Activated naive CD4-positive, alpha-beta T cell treated with Interleukin-2 at 50 U/mL for 16 hours (primary cell): ENCODE measurements at regions not wholly inside any gene's neighbourhood (a gene's known extent, or its start where the extent isn't known, plus 50 kb on each side); places are given as distances from the start of the nearest gene placed in this dataset.

Source experiments
- DNase-seq: peaks from one replicate; pipeline ENCODE4 v3.0.0-alpha.2; 2020

DNA sequence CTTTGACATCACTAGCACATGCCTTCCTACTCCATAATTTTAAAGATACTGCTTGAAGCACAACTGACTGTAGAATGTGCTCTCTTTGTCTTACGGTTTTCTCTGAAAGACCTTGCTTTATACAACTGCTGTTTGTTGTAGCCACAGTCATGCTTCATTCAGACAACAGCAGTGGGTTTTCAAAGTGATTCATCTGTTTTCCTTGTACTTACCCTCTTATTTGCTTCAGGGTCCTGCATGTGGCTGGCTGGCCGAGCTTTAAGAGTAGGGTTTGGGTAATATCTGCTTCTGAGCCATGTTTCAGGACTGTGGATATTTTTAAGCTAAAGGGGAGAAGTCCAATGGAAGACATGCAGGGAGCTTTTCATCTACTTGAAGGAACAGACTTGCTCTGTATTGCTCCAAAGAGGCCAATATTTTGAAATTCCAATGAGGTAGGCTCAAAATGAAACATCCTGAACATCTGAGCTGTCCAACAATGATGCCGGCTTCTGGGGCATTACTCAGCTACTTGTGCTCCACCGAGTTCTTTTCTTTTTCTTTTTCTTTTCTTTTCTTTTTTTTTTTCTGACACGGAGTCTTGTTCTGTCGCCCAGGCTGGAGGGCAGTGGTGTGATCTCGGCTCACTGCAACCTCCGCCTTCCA lies 160.2 kb upstream of the SGK1 start:
- no peak for DNase-seq

DNA sequence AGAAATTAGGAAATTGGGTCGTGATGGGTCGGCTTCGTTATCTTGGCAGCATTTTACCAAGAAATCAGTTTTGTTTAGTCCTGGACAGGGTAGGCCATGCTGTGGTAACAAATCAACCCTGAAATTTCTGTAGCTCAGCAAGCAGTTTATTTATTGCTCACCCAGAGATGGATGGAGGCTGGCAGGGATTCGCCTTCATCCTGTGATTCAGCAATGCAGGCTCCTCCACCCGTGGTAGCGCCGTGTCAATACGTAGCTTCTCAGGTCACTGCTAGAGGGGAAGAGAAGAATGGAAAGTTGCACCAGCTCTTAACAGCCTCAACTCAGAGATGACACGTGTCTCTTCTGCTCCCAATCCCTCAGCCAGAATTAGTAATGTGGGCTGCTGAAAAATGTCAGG lies 157.0 kb upstream of the SGK1 start:
- no peak for DNase-seq

DNA sequence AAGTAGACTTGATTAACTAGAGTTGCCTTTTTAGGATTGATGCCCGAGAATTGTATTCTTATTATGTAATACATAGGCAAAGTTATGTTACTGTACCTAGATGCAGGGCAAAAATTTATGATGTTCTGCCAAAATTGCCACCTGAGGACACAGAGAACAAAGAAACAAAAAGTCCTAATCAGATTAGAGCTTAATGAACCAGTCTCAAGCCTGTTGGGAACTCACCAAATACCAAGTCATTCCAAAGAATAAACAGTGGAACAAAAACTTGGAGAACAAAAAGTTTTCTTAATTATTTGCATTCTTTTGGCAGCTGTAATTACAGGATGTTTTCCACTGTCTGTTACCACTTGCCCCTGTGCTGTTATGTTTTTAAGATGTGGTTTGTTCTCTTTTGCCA lies 154.7 kb upstream of the SGK1 start:
- no peak for DNase-seq

DNA sequence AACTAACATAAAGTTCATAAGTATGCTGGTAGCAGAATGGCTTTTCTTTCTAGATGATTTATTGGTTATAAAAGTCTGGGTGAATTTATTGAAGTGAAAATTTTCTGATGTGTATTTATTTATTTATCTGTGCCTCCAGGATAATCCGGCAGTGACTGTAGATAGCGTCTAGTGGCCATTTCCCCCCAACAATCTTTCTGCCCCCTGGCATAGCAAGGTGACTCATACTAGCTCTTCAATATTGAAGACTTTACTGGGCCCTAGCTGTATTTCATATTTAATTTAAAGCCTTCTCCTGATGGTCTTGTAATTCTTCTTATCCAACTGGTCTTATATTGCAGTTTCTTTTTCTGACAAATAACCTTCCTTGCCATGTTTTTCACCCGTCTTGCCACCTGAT lies 154.1 kb upstream of the SGK1 start:
- no peak for DNase-seq

DNA sequence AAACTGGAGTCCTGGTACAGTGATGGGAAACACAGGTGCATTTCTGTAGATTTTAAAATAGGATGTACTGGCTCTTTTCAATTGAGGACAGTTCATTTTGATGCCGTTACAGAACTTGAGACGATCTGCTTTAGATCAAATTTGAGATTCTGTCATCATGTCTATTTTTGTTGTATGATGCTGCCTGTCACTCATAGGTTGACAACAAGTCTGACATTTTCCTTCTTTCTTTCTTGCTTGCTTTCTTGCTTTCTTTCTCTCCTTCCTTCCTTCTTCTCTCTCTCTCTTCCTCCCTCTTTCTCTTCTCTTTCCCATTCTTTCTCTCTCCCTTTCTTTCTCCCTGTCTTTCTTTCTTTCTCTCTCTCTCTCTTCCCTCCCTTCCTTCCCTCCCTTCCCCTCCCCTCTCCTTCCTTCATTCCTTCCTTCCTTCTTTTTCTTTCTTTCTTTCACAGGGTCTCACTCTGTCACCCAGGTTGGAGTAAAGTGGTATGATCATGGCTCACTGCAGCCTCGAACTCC lies 152.6 kb upstream of the SGK1 start:
- DNase-seq, result no peak

DNA sequence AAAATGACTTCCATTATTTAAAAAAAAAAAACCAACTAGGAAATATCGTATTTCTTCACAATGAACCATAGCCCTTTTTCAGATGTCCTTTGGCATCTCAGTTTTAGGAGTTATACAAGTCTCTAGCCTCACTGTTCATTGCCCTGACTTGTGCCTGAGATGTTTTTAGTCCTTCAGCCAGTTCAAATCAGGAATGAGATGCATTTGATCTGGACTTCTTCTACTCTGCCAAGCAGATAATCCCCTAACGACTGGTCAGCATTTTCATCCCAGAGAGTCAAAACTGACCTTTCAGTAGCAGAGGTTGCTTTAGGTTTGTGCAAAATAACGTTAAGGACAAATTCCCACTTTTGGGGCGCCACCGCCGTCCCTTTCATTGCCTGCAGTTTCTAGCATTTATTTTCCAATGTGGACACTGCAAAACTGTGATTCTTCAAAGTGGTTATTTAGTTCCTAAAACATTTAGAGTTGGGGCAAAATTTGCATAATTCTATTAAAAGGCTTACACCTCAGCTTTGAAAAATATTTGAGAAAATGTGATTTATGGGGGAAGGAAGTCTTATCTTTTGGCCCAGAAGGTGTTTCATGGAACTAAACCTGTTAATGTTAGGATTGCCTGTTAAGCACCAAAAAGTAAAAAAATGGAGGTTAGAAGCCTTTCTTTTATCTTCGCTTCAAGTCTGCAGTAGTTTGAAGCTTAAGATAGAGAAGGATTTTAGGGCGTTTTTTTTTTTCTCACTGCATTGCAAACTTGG lies 152.0 kb upstream of the SGK1 start:
- DNase-seq, result no peak

DNA sequence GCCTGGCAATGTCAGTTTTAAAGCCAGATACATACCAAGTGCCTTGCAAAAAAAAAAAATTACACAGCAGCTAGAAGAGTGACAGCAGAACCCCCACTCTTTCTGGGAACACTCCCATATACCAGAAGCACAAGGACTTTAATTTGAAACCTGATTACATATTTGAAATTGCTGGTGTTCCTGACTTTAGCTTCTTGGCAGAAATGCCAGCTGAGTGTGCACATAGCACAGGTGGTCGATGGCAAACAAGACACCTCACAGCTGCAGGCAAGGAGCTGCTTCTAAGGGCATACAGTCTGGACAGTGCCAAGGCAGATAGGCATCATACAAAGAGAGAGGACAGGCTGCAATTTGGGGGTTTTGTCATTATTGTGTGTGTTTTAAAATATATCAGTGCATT lies 150.7 kb upstream of the SGK1 start:
- DNase-seq, result no peak

DNA sequence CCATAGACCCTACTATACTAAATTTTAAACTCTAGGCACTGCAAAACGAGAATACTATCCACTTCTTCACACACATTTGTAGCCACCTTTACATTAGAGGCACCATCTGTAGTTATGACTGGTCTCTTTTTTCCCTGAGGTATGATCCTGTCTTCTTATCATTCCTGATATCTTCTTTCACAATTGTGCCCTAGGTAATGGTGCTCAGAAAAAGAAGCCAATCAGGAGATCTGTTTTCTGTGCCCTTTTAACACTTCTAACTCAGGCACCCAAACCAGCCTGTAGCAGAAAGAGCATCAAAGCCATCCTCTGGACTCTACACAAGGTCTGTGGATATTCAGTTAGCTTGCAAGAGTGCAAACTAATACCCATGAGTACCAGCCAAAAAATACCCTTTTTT lies 149.7 kb upstream of the SGK1 start:
- DNase-seq, result no peak

DNA sequence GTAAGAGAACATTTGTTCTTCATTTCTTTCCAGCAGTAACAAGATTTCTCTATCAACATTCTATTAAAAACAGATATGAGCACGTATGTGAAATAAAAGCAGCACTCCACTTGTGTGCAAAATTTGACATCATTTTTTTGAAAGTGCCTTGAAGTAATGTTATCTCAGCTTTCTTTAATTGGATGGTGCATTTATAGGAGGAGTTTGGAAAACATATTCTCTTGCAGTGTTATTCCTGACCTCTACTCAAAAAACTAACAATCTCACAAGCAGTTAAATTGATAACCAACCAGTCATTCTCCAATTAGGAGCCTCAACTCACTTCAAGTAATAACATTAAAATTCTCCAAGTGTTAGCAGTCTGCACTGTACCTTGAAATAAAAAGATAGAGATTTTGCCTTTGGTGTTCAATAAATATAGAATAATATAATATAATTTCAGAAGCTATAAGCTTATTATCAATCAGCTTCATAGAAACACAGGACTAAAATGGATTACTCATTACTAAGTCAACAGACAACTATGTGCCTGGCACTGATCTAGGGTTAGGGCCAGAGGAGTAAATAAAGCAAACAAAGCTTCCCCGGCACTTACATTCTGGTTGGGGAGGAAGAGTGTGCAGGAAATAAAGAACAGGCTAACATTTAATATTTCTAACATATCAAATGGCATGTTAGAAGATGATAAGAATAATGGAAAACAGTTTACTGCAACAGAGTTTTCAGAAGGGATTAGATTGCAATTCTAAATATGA lies 149.0 kb upstream of the SGK1 start:
- DNase-seq, result no peak

DNA sequence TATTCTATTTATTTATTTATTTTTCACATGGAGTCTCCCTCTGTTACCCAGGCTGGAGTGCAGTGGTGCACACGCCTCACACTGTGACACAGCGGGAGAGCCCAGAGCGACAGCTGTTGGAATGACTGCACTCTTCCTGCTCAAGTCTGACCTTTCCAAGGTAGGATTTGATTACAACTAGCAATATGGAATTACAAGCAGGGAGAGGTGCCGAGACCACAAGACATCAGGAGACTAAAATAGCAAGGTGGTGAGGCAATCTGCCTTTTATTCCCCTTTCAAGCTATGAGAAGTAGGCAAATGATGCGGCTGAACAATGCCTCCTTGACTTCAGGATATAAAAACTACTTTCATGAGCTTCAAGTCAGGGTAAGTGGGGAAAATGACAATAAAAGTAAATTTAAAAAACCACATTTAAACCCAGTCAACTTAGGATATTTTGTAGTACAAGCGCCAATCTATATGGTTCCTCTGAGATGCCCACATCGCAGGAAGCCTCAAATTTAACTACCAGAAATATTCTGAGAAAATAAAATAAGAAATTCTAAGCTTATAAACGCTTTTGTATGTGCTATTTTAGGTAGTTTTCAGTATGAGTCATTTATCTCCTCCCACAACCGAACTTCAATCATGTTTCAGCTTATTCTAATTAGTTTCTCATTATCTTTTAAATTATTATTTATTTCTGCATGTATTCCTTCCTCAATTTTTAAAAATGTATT lies 146.9 kb upstream of the SGK1 start:
- no peak for DNase-seq

DNA sequence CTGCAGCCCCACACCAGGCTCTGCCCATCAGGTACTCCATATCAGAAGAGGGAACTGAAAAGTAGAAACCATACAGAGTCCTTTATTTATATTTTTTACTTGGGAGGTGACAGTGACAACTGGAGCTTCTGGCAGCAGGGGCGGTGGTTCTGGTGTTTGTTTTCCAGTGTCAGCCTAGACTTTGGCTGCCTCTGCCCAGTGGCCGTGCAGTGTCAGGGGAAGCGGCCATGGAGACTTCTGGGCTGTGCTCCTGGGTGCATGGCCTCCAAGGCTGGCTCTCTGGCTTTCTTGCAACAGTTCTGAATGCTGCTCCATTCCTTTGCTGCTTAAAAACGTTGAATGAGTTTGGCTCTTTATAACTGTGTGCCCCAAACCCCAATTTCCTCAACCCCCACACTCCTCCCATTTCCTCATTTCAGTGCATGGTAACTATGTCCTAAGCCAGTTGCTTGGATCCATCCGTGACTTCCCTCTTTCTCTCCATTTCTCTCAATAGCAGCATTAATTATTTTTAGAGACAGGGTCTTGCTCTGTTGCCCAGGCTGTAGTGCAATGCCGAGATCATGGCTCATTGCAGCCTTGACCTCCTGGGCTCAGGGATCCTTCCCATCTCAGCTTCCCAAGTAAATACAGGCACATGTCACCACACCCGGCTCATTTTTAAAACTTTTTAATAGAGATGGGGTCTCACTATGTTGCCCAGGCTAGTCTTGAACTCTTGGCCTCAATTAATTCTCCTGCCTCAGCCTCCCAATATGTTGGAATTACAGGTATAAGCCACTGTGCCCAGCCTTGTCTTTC lies 141.1 kb upstream of the SGK1 start:
- DNase-seq, result no peak

DNA sequence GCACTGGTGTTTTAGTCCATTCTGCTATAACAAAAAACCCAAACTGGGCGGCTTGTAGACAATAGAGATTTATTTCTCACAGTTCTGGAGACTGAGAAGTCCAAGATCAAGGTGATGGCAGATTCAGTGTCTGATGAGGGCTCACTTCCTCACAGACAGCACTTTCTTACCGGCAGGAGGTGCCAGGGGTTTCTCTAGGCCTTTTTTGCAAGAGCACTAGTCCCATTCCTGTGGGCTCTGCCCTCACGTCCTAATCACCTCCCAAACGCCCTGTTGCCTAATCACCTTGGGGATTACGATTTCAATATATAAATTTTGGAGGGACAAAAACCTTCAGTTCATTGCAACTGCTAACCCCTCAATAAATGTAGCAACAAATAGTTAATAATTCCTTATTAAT lies 140.0 kb upstream of the SGK1 start:
- no peak for DNase-seq

DNA sequence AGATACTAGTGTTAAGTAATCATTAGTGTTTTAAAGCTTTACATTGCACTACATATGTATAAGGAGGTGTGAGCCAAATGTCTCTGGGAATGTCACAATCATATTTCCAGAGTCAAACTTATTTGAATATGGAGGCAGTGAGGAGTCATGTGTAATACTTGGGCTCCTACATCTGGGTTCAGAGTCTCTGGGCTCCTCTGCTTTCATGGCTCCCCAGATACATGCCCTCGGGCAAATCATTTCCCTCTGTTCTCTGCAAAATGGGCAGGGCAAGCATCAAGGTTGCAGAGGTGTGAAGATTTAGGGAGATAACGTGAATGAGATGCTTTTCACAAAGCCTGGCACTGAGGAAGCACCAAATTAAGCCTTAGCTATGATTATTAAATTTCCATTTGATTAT lies 138.3 kb upstream of the SGK1 start:
- no peak for DNase-seq

DNA sequence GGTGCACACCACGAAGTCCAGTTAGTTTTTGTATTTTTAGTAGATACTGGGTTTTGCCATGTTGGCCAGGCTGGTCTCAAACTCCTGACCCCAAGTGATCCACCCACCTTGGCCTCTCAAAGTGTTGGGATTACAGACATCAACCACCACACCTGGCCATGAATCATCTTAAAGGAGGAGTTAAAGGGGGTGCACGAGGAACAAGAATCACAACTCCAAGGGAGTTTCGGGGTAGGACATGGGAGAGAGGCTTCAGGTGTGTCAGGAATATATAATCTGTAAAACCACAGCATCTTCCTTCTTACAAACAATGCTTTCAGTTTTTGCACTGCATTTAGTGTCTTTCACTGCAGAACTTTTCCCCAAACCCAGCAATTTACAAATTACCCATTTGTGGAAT lies 137.4 kb upstream of the SGK1 start:
- no peak for DNase-seq

DNA sequence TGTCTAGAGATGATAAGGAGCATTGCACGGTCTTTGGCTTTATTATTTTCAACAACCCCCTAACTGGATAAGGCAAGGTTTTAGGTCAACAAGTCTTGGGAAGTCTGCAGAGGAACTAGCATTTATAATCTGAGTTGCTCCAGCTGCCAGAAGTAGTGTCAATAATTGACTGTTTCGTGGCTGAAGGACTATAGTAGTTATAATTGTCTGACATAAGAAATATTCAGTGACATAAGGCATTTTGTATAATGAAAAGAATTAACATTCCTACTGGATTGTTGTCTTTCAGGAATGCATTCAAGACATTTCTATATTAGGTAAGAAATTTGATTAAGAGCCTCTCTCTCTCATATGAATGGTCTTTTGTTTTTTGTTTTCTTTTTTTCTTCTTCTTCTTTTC lies 136.9 kb upstream of the SGK1 start:
- no peak for DNase-seq

DNA sequence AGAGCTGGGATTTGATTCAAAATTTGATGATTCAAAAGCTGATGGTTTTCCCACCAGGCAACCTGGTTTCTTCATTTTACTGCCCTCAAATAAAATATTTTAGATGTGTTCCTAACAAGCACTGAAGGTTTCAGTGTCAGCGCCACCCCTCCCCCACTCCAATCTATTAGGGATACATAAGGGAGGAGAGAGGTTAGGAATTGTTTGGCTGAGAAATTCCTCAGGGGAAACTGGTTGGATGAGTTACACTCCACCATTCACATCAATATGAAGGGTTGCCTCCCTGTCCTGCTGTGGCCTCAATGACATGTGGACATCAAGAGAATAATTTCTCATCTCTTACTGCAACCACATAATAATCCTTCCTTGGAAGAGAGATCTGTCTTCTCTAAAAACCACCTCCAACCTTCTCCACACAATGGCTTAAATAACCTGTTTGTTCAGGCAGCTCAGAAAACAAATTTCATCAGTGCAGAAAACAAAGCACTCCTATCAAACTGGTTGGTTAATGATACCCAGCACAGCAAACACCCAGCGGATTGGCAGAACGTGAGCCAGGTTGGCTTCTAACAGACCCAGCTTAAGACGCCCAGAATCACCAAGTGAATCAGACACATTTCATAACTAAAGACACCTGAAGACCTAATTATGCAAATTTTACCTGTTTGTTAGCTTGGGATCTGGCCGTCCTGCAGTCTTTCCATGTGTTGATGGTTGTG lies 136.0 kb upstream of the SGK1 start:
- no peak for DNase-seq

DNA sequence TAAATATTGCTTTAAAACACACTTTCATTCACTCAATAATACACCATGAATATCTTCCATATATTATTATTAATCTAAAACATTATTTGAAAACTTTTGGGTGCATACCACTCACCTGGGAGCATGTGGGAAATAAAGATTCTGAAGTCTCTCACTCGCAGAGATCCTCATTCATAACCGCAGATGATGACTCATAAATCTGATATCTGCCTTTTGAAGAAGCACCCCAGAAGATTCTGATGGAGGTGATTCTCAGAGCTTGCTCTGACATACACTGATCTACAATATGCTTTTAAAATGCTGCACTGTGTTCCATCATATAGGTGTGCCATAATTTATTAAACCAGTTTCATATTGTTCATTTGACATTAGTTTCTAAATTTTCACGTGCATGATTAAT lies 135.0 kb upstream of the SGK1 start:
- DNase-seq, result no peak

DNA sequence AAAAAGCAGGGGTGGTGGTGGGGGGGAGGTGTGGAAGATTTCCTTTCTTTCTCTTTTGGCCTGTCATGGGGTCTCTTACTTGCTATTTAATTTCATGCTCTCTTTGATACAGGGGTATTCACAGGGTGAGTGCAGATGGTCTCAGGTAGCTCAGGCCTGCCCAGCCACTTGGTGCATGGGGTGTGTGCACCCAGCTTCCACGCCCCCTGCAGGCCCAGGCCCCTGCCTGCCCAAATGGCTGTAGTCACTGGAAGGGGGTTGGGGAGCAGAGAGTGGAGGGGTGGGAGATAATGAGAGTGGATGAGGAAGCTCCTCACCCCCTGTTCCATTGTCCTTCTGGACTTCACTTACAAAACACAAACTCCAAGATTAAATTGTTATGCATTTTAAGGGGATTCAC lies 133.6 kb upstream of the SGK1 start:
- no peak for DNase-seq

DNA sequence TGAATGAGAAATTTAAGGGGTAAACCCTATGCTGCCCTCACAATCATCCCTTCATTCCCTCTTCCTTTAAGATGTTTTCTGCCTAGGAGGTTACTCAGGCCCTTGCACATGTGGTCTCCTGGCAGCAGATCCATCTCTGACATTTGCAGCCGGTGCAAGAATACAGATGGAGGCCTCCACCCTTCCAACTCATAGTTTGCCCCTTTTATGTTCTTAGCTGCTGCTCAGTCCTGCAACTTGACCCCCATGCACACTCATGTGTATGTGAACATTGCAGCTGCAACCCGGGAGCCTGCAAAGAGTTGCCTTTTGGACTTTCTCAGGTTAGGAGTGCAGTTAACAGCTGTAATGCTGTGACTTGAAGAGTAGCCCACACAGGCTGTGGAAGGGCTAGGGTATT lies 131.9 kb upstream of the SGK1 start:
- no peak for DNase-seq

DNA sequence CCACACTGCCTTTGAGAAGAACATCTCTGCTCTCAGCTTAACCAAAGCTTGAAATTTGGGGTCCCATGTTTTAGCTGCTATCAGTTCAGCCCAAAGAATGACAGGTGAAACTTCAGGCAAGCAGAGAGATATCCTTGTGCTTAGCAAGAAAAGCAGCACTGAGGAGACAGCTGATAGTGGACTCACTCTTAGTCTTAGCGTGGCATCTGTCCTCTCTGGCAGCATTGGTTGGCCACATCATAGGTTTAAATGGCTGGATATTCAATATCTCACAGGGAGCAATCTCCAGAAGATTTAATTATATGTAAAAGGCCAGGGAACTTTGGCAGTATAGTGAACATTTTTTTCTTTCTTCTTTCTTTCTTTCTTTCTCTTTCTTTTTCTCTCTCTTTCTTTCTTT lies 131.1 kb upstream of the SGK1 start:
- no peak for DNase-seq

DNA sequence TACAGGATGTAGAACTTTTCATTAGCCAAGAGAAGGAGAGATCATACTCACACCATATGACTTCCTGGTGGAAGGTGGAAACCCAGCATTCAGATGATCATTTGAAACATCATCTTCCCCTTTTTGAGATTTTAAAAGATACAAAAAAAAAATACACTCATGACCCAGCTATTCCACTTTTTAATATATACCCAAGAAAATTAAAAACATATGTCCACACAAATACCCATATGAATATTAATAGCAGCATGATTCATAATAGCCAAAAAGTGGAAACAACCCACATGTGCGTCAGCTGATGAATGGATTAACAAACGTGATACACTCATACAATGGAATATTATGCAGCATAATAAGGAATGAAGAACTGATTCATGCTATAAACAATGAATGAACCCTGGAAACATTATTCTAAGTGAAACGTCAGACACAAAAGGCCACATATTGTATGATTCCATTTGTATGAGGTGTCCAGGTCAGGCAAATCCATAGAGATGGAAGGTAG lies 130.0 kb upstream of the SGK1 start:
- DNase-seq, result no peak

DNA sequence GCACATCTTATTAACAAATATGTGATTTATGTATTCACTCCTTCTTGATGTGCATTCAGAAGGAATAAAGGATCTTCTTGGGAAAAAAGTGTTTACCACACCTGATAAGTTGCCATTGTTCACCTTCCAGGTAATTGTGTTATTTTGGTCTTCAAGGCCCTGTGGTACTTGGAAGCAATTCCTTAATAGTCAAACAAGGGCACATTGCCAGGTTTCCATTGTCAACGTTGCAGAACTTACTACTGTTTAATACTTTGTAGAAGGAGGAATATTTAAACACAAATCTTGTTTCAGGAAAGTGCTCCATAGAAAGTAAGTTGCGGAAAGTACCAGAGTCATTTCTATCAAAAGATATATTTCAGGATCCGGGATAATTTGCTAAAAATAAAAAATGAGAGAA lies 129.5 kb upstream of the SGK1 start:
- no peak for DNase-seq
